Vagina (tissue), 2 donors: ENCODE measurements at regions not wholly inside any gene's neighbourhood (a gene's known extent, or its start where the extent isn't known, plus 50 kb on each side); places are given as distances from the start of the nearest gene placed in this dataset.

Experiments used
- DNase-seq, 2 donors: peaks; one replicate each; pipeline ENCODE4 v3.0.0-alpha.2; 2017; ENCODE audit errors: extremely low spot score in 2 of 2
- H3K27ac ChIP-seq: fragments of 200-600 bp; sonication (generic); one replicate; pipeline ENCODE4 v1.5.1; 2019
- H3K27me3 ChIP-seq: fragments of 200-600 bp; sonication (generic); one replicate; pipeline ENCODE4 v1.5.1; 2019
- H3K36me3 ChIP-seq, 2 donors: fragments of 200-600 bp; sonication (generic); one replicate each; pipeline ENCODE4 v1.5.1; 2017 to 2019
- H3K4me1 ChIP-seq: fragments of 200-600 bp; sonication (generic); one replicate; pipeline ENCODE4 v1.5.1; 2019
- H3K4me3 ChIP-seq, 2 donors: fragments of 200-600 bp; sonication (generic); 1 replicate in 1 of 2; 2 replicates in 1 of 2; pipeline ENCODE4 v1.5.1; 2016 to 2019
- H3K9me3 ChIP-seq: fragments of 200-600 bp; sonication (generic); one replicate; pipeline ENCODE4 v1.5.1; 2019
- POLR2A ChIP-seq, 2 donors: fragments of 450-650 bp; IDR thresholded peaks; one replicate each; pipeline ENCODE4 v1.6.1; 2017; ENCODE audit warnings: antibody characterized with exemption in 2 of 2, mild to moderate bottlenecking in 2 of 2, moderate library complexity in 2 of 2
- POLR2AphosphoS5 ChIP-seq, 2 donors: sonication (generic); formaldehyde crosslinking; IDR thresholded peaks; one replicate each; pipeline ENCODE4 v1.9.0; 2017; ENCODE audit warnings: antibody characterized with exemption in 2 of 2, mild to moderate bottlenecking in 2 of 2, low read depth in 1 of 2; ENCODE audit not compliant: insufficient read depth in 1 of 2
- intact Hi-C: fragments of 100-400 bp; cut with DNase I; formaldehyde crosslinking; loops from one replicate; pipeline ENCODE4 v1.15.1; 2023
- TF ChIP-seq, protein P1 (sequence below), 3 experiments: fragments of 450-650 bp in 2 of 3; fragments of 200-600 bp in 1 of 3; sonication (generic) in 1 of 3; IDR thresholded peaks; one replicate each; pipeline ENCODE4 v1.5.1; 2017 to 2019; ENCODE audit warnings: antibody characterized with exemption in 3 of 3, mild to moderate bottlenecking in 2 of 3, moderate library complexity in 2 of 3

DNA sequence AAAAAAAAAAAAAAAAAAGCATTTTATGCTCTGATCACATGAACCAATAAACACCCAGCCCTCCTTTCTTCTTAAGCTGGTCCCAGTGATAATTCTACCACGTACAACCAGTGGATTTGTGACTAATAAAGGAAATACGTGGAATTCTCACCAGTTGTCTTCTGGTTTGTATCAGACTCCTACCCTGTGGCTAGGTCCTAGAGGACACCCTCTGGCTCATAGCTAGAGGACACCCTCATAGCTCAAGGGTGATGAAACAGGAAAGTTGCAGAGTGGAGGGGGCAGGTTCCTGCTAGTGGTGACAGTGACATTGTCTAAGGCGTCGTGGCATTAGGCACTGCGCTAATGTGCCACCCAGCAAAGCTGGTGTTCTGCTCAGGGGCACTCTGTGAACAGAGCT lies 167.8 kb downstream of the BCL11A start:
- no peaks in the 10 kb centered on the region for H3K36me3 ChIP-seq
- H3K4me1 ChIP-seq = no peaks in the 10 kb centered on the region
- no peak for DNase-seq
- no peak overlapping the region for H3K27ac ChIP-seq
- no peaks in the 10 kb centered on the region for H3K27me3 ChIP-seq
- TF ChIP-seq POLR2AphosphoS5 (IDR thresholded peaks at IDR 0.05; ENCODE audit: insufficient read depth in 1 of 2, low read depth in 1 of 2) (no peak), POLR2A (IDR thresholded peaks at IDR 0.05) (no peak)
- TF ChIP-seq, protein P1, sequence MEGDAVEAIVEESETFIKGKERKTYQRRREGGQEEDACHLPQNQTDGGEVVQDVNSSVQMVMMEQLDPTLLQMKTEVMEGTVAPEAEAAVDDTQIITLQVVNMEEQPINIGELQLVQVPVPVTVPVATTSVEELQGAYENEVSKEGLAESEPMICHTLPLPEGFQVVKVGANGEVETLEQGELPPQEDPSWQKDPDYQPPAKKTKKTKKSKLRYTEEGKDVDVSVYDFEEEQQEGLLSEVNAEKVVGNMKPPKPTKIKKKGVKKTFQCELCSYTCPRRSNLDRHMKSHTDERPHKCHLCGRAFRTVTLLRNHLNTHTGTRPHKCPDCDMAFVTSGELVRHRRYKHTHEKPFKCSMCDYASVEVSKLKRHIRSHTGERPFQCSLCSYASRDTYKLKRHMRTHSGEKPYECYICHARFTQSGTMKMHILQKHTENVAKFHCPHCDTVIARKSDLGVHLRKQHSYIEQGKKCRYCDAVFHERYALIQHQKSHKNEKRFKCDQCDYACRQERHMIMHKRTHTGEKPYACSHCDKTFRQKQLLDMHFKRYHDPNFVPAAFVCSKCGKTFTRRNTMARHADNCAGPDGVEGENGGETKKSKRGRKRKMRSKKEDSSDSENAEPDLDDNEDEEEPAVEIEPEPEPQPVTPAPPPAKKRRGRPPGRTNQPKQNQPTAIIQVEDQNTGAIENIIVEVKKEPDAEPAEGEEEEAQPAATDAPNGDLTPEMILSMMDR (IDR thresholded peaks at IDR 0.05) = no peak
- no peak overlapping the region for H3K4me3 ChIP-seq
- no peaks in the 10 kb centered on the region for H3K9me3 ChIP-seq
- intact Hi-C loops = no loop called here

DNA sequence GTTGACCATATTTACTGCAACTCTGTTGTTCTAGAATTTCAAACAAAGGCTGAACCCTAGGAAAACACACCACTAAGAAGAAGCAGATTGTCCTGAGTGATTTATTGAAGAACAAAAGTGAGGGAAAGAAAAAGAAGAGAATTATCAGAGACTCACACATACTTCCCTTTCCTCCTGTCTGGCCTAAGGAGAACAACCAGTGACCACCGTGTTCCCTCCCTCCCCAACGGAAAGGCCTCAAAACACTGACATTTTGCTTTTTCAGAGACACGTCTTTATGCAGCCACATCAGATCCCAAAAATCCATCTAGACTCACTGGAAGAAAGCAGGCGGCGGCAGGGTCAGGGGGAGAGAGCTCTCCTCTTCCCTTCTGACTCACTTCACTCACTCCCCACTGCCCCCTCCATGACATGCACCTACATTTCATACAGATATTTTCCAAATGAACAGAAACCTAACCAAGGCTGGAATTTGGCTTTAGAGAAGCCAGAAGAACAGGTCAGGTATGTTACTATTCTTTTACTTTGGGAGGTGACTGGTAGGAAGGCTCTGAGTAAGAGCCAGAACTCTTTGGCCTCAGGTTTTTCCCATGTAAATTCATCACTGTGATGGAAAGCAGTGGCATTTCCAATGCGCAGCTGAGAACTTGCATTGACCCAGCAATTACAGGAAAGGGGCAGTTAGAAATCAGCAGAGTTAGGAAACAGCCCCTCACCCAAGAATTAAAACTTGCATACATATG lies 169.9 kb downstream of the BCL11A start:
- H3K36me3 ChIP-seq = no peaks in the 10 kb centered on the region
- no peaks in the 10 kb centered on the region for H3K9me3 ChIP-seq
- DNase-seq = no peak
- no peak overlapping the region for H3K4me3 ChIP-seq
- TF ChIP-seq POLR2AphosphoS5 (IDR thresholded peaks at IDR 0.05; ENCODE audit: insufficient read depth in 1 of 2, low read depth in 1 of 2) (peak in 1 of 2 donors; percentile 36), POLR2A (IDR thresholded peaks at IDR 0.05) (no peak)
- TF ChIP-seq, protein P1 (IDR thresholded peaks at IDR 0.05) = no peak
- H3K27ac ChIP-seq = no peak overlapping the region
- H3K27me3 ChIP-seq = no peaks in the 10 kb centered on the region
- no peaks in the 10 kb centered on the region for H3K4me1 ChIP-seq
- intact Hi-C loops = no loop called here

DNA sequence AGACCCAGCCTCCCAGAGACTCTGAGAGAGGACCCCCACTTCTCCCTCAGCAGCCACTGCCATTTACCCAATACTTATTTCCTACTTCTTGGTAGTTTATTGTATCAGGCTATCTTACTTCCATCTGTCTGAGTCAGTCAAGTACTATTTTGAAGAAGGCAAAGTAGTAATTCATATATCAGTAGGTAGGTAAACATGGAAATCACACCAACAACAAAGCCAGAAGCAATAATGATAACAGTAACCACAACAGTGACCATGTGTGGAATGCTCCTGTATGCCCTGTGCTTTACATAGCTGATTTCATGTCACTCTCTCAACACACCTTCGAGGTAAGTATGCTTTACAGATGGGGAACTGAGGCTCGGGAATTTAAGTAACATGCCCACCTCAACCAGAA lies 173.0 kb downstream of the BCL11A start:
- no peak overlapping the region for H3K27ac ChIP-seq
- no peaks in the 10 kb centered on the region for H3K27me3 ChIP-seq
- no peak for DNase-seq
- no peak overlapping the region for H3K4me3 ChIP-seq
- intact Hi-C loops = no loop called here
- H3K9me3 ChIP-seq = no peaks in the 10 kb centered on the region
- TF ChIP-seq POLR2A (IDR thresholded peaks at IDR 0.05) (no peak), POLR2AphosphoS5 (IDR thresholded peaks at IDR 0.05; ENCODE audit: insufficient read depth in 1 of 2, low read depth in 1 of 2) (no peak)
- TF ChIP-seq, protein P1 (IDR thresholded peaks at IDR 0.05) = no peak
- no peaks in the 10 kb centered on the region for H3K4me1 ChIP-seq
- H3K36me3 ChIP-seq = no peaks in the 10 kb centered on the region

DNA sequence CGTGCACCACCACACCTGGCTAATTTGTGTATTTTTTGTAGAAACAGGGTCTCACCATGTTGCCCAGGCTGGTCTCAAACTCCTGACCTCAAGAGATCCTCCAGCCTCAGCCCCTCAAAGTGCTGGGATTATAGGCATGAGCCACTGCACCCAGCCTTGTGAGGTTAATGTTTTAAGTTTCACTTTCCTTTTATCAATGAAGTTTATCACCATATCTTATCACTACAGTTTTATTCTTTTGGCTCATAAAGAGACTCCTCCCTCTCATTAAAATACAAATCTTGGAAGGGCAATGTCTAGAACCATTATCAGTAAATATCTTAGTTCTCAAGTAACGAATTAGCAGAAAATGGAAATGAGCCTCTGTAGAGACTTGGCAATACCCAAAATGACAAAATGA lies 173.8 kb downstream of the BCL11A start:
- Histone ChIP-seq H3K4me3 (no peak overlapping the region), H3K4me1 (no peaks in the 10 kb centered on the region), H3K27ac (no peak overlapping the region), H3K27me3 (no peaks in the 10 kb centered on the region), H3K9me3 (no peaks in the 10 kb centered on the region), H3K36me3 (no peaks in the 10 kb centered on the region)
- TF ChIP-seq POLR2AphosphoS5 (IDR thresholded peaks at IDR 0.05; ENCODE audit: insufficient read depth in 1 of 2, low read depth in 1 of 2) (no peak), POLR2A (IDR thresholded peaks at IDR 0.05) (no peak)
- TF ChIP-seq, protein P1 (IDR thresholded peaks at IDR 0.05) = no peak
- intact Hi-C loops = no loop called here
- no peak for DNase-seq

DNA sequence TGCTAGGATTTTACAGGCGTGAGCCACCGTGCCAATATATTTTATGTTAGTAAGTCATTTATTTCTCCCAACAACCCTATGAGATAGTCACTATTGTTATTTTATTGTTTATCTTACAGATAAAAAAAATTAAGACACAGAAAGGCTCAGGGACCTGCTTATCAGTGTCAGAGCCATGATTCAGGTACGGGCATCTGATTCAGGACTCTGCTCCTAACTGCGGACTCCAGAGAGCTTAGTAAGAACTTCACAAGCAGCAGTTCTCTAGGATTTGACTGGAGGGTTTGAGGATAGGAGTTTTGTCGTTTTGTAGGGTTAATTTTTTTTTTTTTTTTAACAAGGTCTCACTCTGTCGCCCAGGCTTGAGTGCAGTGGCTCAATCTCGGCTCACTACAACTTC lies 174.2 kb downstream of the BCL11A start:
- H3K27me3 ChIP-seq = no peaks in the 10 kb centered on the region
- intact Hi-C loops = no loop called here
- no peak for TF ChIP-seq POLR2A (IDR thresholded peaks at IDR 0.05)
- no peak for TF ChIP-seq POLR2AphosphoS5 (IDR thresholded peaks at IDR 0.05; ENCODE audit: insufficient read depth in 1 of 2, low read depth in 1 of 2)
- TF ChIP-seq, protein P1 (IDR thresholded peaks at IDR 0.05) = no peak

More for the DNA sequence above, 174.2 kb downstream of the BCL11A start:
- H3K4me1 ChIP-seq = no peaks in the 10 kb centered on the region
- H3K36me3 ChIP-seq = no peaks in the 10 kb centered on the region
- no peak overlapping the region for H3K4me3 ChIP-seq
- no peak overlapping the region for H3K27ac ChIP-seq
- DNase-seq = no peak
- no peaks in the 10 kb centered on the region for H3K9me3 ChIP-seq
